ENCODE measurements at regions not wholly inside any gene's neighbourhood (a gene's known extent, or its start where the extent isn't known, plus 50 kb on each side); places are given as distances from the start of the nearest gene placed in this dataset.

DNA sequence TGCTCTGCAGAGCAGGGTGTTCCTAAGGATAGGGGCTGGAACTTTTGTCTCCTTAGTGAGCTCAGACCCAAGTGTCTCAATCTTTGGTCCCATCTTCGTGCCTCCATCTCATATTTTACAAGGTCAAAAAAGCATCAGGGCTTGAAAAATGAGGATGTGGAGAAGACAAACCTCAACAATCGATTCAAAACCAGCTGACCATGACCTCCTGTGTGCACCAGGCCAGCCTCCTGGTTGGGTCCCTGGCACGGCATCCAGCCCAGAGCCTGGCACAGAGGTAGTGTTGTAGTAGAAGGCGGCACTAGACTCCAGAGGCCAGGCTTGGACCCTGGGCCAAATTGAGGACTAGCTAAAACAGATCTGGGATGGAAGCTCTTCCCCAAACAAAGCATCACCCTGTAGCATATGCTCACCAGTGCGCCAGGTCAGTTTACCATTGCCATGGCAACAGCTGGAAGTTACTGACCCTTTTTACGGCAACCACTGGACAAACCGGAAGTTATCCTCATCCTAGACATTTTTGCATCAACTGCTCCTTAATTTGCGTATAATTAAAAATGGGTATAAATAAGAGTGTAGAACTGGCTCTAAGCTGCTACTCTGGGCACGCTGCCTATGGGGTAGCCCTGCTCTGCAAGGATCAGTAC lies 69.3 kb upstream of the BLCAP start:
- DNase-seq, result no peak

DNA sequence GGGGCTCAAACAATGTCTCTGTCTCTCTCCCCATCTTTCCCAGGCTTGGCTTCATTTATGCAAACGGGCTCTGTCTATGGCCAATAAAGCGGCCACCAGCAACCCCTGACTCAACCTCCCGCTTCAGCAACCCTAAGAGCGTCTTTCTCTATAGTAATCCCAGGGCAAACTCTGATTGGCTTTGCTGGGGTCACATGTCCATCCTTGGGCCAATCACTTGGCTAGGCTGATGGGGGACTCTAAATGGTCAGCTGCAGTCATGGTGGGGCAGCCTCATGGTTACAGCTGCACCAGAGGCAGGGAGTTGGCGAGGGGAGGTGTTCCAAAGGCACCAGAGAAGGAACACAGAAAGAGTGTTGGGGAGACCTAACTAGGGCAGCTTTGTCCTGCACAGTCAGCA lies 68.5 kb upstream of the BLCAP start:
- DNase-seq, result no peak

DNA sequence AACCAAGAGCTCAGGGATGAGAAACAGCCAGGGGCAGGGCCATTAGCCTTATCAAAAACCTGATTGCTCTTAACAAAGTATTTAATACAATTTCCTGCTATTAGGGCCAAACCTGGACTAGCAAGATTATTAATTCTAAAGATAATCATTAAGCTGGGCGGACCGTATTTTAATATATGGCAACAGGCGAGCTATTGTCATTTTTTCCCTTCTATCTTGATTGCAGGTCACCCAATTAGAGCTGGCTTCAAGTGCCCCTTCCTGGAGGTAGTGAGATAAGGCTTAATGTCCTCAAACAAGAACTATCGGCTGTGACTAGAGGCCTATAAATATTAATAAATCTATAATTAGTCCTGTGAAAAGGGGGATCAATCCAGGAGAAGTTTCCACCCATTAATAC lies 66.0 kb upstream of the BLCAP start:
- no peak for DNase-seq

GRCh38 chr20:37590938-37591490 lies 63.3 kb upstream of the BLCAP start:
- no peak for DNase-seq

- DNase-seq, result no peak
Observed at GRCh38 chr20:37586078-37586477, 58.4 kb upstream of the BLCAP start.

DNA sequence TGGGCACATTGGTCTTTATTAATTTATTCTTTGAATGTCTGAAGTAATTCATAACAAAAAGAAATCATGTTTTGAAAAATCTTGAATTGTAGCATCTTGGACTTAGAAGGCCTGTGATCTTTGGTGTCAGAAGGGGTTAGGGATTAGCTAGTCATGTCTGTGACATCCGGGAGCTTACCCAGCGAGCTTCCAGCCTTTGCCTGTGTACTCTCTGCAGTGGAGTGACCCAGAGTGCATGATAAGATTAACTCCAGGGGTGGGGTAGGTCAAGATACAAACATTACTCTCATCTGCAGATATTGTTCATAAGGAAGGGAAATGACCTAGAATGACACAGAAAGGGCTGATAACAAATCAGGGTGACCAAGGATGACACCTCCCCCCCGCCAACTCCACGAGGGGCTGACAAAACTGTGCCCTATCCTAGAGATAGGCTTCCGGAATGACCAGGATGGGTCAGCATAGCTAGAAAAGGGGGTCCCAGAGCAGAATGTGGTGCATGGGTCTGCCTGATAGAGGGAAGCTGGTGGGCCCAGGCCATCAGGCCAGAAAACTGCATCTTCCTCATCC lies 56.6 kb upstream of the BLCAP start:
- DNase-seq, result no peak

GRCh38 chr20:37581246-37581645 lies 53.6 kb upstream of the BLCAP start:
- DNase-seq, result no peak

- no peak for DNase-seq
Observed at GRCh38 chr20:37580069-37580468, 52.4 kb upstream of the BLCAP start.

DNA sequence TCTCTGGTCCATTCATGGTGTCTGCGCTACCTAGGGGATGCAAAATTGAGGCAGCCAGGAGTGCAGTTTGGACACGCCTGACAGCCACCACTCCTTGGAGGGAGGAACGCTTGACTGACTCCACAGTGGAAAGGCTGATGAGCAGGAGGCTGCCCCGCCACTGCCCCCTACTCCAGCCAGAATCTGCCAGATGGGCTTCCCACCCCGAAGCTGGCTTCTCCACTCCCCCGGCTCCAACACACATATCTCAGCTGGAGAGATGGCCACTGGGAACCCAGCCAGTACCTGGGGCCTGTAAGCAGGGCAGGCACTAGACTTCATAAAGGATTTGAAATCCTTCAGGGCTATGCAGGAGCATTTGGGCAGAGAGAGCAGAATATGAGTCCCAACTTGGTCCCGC lies 51.4 kb upstream of the BLCAP start:
- no peak for DNase-seq

DNA sequence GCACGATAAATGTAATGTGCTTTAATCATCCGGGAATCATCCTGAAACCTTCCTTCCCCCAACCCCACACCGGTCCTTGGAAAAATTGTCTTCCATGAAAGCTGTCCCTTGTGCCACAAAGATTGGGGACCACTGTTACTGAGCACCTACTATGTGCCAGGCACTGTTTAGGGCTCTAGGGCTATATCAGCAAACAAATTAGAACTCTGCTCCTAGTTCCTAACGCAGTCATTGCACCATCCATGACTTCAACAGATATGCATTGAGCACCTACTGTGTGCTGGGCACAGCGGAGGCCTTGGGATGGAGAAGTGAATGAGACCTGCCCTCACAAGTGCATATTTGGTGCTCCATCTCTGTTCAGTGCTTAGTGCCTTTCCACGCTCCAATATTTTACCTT lies 50.3 kb upstream of the BLCAP start:
- DNase-seq, result no peak

All from activated CD4-positive, alpha-beta T cell treated with anti-CD3 and anti-CD28 coated beads, Interleukin-2, amount 50 U/mL, for 1 hour (primary cell).